Adrenal gland (tissue), 5 donors: ENCODE measurements at regions not wholly inside any gene's neighbourhood (a gene's known extent, or its start where the extent isn't known, plus 50 kb on each side); places are given as distances from the start of the nearest gene placed in this dataset.

ENCODE experiments used
- POLR2A ChIP-seq, 2 donors: fragments of 450-650 bp; IDR thresholded peaks; one replicate each; pipeline ENCODE4 v1.6.1; 2017; ENCODE audit warnings: antibody characterized with exemption in 2 of 2, mild to moderate bottlenecking in 2 of 2, moderate library complexity in 1 of 2
- TF ChIP-seq, protein P1 (sequence below), 6 experiments: fragments of 450-650 bp in 4 of 6; fragments of 200-600 bp in 2 of 6; sonication (generic) in 1 of 6; IDR thresholded peaks; 1 replicate in 5 of 6; 2 replicates in 1 of 6; pipeline versions ENCODE4 v1.5.1 to v1.8.0; 2016 to 2021; ENCODE audit warnings: antibody characterized with exemption in 6 of 6, mild to moderate bottlenecking in 2 of 6, moderate library complexity in 1 of 6
- donor health status: DM: no; HTN: no; CAD: no.

DNA sequence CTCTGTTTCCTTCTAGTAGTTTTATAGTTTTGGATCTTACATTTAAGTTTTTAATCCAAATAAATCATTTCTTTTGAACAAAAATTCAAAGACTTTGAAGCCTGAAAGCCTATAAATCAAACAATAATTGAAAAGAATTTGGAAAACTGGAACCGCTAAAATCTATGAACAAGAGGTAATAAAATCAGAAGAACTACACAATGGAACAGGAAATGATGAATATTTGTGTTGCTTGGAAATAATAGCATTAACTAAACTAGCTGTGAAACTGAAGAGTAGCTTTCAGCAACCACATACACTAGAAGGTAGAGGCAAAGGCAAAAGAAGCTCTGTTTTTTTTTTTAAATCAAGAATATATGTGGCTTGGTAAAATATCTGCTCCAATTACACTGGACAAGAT lies 147.9 kb upstream of the ABI3BP start:
- TF ChIP-seq, protein P1, sequence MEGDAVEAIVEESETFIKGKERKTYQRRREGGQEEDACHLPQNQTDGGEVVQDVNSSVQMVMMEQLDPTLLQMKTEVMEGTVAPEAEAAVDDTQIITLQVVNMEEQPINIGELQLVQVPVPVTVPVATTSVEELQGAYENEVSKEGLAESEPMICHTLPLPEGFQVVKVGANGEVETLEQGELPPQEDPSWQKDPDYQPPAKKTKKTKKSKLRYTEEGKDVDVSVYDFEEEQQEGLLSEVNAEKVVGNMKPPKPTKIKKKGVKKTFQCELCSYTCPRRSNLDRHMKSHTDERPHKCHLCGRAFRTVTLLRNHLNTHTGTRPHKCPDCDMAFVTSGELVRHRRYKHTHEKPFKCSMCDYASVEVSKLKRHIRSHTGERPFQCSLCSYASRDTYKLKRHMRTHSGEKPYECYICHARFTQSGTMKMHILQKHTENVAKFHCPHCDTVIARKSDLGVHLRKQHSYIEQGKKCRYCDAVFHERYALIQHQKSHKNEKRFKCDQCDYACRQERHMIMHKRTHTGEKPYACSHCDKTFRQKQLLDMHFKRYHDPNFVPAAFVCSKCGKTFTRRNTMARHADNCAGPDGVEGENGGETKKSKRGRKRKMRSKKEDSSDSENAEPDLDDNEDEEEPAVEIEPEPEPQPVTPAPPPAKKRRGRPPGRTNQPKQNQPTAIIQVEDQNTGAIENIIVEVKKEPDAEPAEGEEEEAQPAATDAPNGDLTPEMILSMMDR (IDR thresholded peaks at IDR 0.05) = no peak
- TF ChIP-seq POLR2A (IDR thresholded peaks at IDR 0.05) = no peak
